MM.1S (cell line): ENCODE measurements at regions not wholly inside any gene's neighbourhood (a gene's known extent, or its start where the extent isn't known, plus 50 kb on each side); places are given as distances from the start of the nearest gene placed in this dataset.

ENCODE experiments used
- DNase-seq: peaks from one replicate; pipeline ENCODE4 v3.0.0-alpha.2; 2015
- H2AFZ ChIP-seq: fragments of 300-600 bp; sonication (generic); 2 replicates; pipeline ENCODE4 v1.6.0; 2016; ENCODE audit warnings: antibody characterized with exemption, low read length
- H3F3A ChIP-seq: fragments of 300-600 bp; sonication (generic); 2 replicates; pipeline ENCODE4 v1.6.1; 2016; ENCODE audit warnings: mild to moderate bottlenecking, antibody characterized with exemption, low read length, moderate library complexity, mixed read lengths; ENCODE audit not compliant: insufficient read depth
- H3K27ac ChIP-seq: fragments of 300-600 bp; sonication (generic); 2 replicates; pipeline ENCODE4 v1.5.1; 2016; ENCODE audit warnings: mild to moderate bottlenecking, low read length
- H3K27me3 ChIP-seq: fragments of 300-600 bp; sonication (generic); replicated peaks from 2 replicates; pipeline ENCODE4 v1.6.0; 2016; ENCODE audit warnings: low read length; ENCODE audit not compliant: insufficient read depth
- H3K36me3 ChIP-seq: fragments of 300-600 bp; sonication (generic); replicated peaks from 2 replicates; pipeline ENCODE4 v1.6.1; 2016; ENCODE audit warnings: mild to moderate bottlenecking, low read length, mixed read lengths; ENCODE audit not compliant: insufficient read depth
- H3K4me1 ChIP-seq: fragments of 300-600 bp; sonication (generic); 2 replicates; pipeline ENCODE4 v1.6.1; 2016; ENCODE audit warnings: low read length, mixed read lengths
- H3K4me2 ChIP-seq: fragments of 300-600 bp; sonication (generic); 2 replicates; pipeline ENCODE4 v1.6.0; 2016; ENCODE audit warnings: low read depth, low read length
- H3K4me3 ChIP-seq: fragments of 300-600 bp; sonication (generic); 2 replicates; pipeline ENCODE4 v1.5.1; 2016; ENCODE audit warnings: low read length, mixed read lengths
- H3K79me2 ChIP-seq: fragments of 300-600 bp; sonication (generic); 2 replicates; pipeline ENCODE4 v1.6.1; 2016; ENCODE audit warnings: mixed run types, low read length, mixed read lengths
- H3K9ac ChIP-seq: fragments of 300-600 bp; sonication (generic); 2 replicates; pipeline ENCODE4 v1.6.1; 2016; ENCODE audit warnings: low read length, mixed read lengths
- H3K9me2 ChIP-seq: fragments of 300-600 bp; sonication (generic); replicated peaks from 2 replicates; pipeline ENCODE4 v1.6.1; 2016; ENCODE audit warnings: mild to moderate bottlenecking, low read length, mixed read lengths; ENCODE audit not compliant: insufficient read depth
- H3K9me3 ChIP-seq: fragments of 300-600 bp; sonication (generic); replicated peaks from 2 replicates; pipeline ENCODE4 v1.6.1; 2016; ENCODE audit warnings: mild to moderate bottlenecking, low read length, mixed read lengths; ENCODE audit not compliant: insufficient read depth
- H4K20me1 ChIP-seq: fragments of 300-600 bp; sonication (generic); 2 replicates; pipeline ENCODE4 v1.6.1; 2016; ENCODE audit warnings: mild to moderate bottlenecking, low read length, moderate library complexity, mixed read lengths; ENCODE audit not compliant: insufficient read depth
- EZH2 ChIP-seq: fragments of 300-600 bp; sonication (generic); optimal IDR thresholded peaks from 2 replicates; pipeline ENCODE3; 2017; ENCODE audit warnings: low read depth, mild to moderate bottlenecking, antibody characterized with exemption, low read length, mixed read lengths
- EZH2phosphoT487 ChIP-seq: fragments of 300-600 bp; sonication (generic); IDR thresholded peaks from 2 replicates; pipeline ENCODE4 v1.6.1; 2018; ENCODE audit warnings: antibody characterized with exemption, low read length
- TF ChIP-seq, protein P1 (sequence below): fragments of 300-600 bp; sonication (generic); IDR thresholded peaks from 2 replicates; pipeline ENCODE4 v1.5.1; 2016; ENCODE audit warnings: antibody characterized with exemption, low read length, mixed read lengths

DNA sequence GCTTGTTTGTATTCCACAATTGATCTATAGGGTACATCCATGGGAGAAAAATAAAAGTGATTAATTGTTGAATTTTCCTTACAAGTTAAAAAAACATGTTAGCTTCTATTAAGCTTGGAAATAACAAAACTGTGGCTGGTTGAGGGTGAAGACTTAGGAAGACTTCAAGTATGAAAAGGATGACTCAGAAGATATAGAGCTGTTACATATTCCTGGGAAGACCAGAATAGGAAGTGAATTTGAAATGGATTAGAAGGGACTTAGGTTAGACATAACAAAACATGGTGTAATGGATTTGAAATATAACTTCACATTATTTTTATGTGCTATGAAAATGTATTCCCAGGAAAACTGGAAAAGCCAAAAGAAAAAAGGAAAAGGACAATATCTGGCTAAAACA lies 732.2 kb downstream of the HDGFL1 start:
- H3K27me3 ChIP-seq, result no peaks in the 10 kb centered on the region
- TF ChIP-seq, protein P1, sequence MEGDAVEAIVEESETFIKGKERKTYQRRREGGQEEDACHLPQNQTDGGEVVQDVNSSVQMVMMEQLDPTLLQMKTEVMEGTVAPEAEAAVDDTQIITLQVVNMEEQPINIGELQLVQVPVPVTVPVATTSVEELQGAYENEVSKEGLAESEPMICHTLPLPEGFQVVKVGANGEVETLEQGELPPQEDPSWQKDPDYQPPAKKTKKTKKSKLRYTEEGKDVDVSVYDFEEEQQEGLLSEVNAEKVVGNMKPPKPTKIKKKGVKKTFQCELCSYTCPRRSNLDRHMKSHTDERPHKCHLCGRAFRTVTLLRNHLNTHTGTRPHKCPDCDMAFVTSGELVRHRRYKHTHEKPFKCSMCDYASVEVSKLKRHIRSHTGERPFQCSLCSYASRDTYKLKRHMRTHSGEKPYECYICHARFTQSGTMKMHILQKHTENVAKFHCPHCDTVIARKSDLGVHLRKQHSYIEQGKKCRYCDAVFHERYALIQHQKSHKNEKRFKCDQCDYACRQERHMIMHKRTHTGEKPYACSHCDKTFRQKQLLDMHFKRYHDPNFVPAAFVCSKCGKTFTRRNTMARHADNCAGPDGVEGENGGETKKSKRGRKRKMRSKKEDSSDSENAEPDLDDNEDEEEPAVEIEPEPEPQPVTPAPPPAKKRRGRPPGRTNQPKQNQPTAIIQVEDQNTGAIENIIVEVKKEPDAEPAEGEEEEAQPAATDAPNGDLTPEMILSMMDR, result no peak
- TF ChIP-seq EZH2phosphoT487 (no peak), EZH2 (no peak)
- H4K20me1 ChIP-seq, result no peaks in the 10 kb centered on the region
- H3K4me3 ChIP-seq, result no peak overlapping the region
- no peaks in the 10 kb centered on the region for H3K36me3 ChIP-seq
- H3K27ac ChIP-seq, result no peak overlapping the region
- H3K9ac ChIP-seq, result no peak overlapping the region
- no peak for DNase-seq
- H3K9me2 ChIP-seq, result no peaks in the 10 kb centered on the region
- H3K9me3 ChIP-seq, result no peaks in the 10 kb centered on the region; the same call in 1 of the 2 replicates
- no peak overlapping the region for H3K4me2 ChIP-seq
- no peak overlapping the region for H2AFZ ChIP-seq
- H3K4me1 ChIP-seq, result no peaks in the 10 kb centered on the region
- H3K79me2 ChIP-seq, result no peaks in the 10 kb centered on the region
- no peaks in the 10 kb centered on the region for H3F3A ChIP-seq

DNA sequence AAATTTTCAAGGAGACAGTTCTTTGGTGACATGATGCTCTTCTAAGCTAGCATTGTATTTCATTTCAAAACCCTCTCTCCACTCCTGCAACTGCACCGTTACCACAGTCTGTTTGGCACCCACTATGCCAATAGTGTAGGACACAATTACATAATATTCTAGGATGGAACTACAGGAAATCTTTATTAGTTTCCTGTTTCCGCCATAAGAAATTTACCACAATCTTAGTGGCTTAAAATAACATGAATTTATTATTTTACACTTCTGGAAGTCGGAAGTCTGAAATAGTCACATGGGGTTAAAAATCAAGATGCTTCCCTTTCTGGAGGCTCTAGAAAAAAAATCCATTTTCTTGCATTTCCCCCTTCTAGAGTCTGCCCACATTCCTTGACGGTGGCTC lies 733.1 kb downstream of the HDGFL1 start:
- Histone ChIP-seq H3K27me3 (no peaks in the 10 kb centered on the region), H3K9me2 (no peaks in the 10 kb centered on the region), H2AFZ (no peak overlapping the region), H3K4me3 (no peak overlapping the region), H3F3A (no peaks in the 10 kb centered on the region), H3K79me2 (no peaks in the 10 kb centered on the region), H3K36me3 (no peaks in the 10 kb centered on the region), H3K4me1 (no peaks in the 10 kb centered on the region), H3K27ac (no peak overlapping the region), H4K20me1 (no peaks in the 10 kb centered on the region), H3K9ac (no peak overlapping the region), H3K9me3 (no peaks in the 10 kb centered on the region; the same call in 1 of the 2 replicates), H3K4me2 (no peak overlapping the region)
- no peak for TF ChIP-seq EZH2phosphoT487
- TF ChIP-seq EZH2, result no peak
- TF ChIP-seq, protein P1, result no peak
- no peak for DNase-seq

GRCh38 chr6:23305325-23305943 lies 736.1 kb downstream of the HDGFL1 start:
- Histone ChIP-seq H2AFZ (no peak overlapping the region), H3K4me3 (no peak overlapping the region), H4K20me1 (no peaks in the 10 kb centered on the region), H3K9ac (no peak overlapping the region), H3K36me3 (no peaks in the 10 kb centered on the region), H3K27me3 (no peaks in the 10 kb centered on the region), H3K79me2 (no peaks in the 10 kb centered on the region), H3K9me2 (no peaks in the 10 kb centered on the region), H3F3A (no peaks in the 10 kb centered on the region), H3K27ac (no peak overlapping the region), H3K9me3 (no peaks in the 10 kb centered on the region; the same call in 1 of the 2 replicates), H3K4me2 (no peak overlapping the region), H3K4me1 (no peaks in the 10 kb centered on the region)
- DNase-seq, result no peak
- no peak for TF ChIP-seq EZH2phosphoT487
- TF ChIP-seq EZH2, result no peak
- TF ChIP-seq, protein P1, result no peak
